ACHN (cell line): ENCODE measurements at regions not wholly inside any gene's neighbourhood (a gene's known extent, or its start where the extent isn't known, plus 50 kb on each side); places are given as distances from the start of the nearest gene placed in this dataset.
"Not testable (repeated sequence)": the region's sequence is repeated elsewhere in the genome, so short reads cannot be mapped to it uniquely, and the experiment has no call there.

Source experiments
- DNase-seq: peaks from one replicate; pipeline ENCODE4 v3.0.0-alpha.2; 2015
- in situ Hi-C: cut with HindIII; loops from 2 replicates; pipeline ENCODE4 v1.10.0; 2017; ENCODE audit warnings: low sequenced_read_pairs, low pct_ligation_motif_present, low pct_unique_long_range_greater_than_20kb

GRCh38 chr21:5217933-5218332 lies 5303.4 kb upstream of the TPTE start:
- in situ Hi-C loops, DNase-seq: not testable (repeated sequence)

GRCh38 chr21:5219988-5220387 lies 5301.4 kb upstream of the TPTE start:
- DNase-seq, in situ Hi-C loops: not testable (repeated sequence)

GRCh38 chr21:5220468-5220867 lies 5300.9 kb upstream of the TPTE start:
- peak; percentile 9 for DNase-seq
- in situ Hi-C loops, result not testable (repeated sequence)

- DNase-seq, in situ Hi-C loops: not testable (repeated sequence)
Measured at GRCh38 chr21:5221458-5222050, 5299.8 kb upstream of the TPTE start.

- in situ Hi-C loops, result not testable (repeated sequence)
Measured at GRCh38 chr21:5222996-5223782, 5298.2 kb upstream of the TPTE start.

GRCh38 chr21:5224156-5224555 lies 5297.2 kb upstream of the TPTE start:
- in situ Hi-C loops, DNase-seq: not testable (repeated sequence)

More at GRCh38 chr21:5222996-5223782, 5298.2 kb upstream of the TPTE start:
- not testable (repeated sequence) for DNase-seq

GRCh38 chr21:5227252-5227651 lies 5294.1 kb upstream of the TPTE start:
- DNase-seq, in situ Hi-C loops: not testable (repeated sequence)

- DNase-seq, in situ Hi-C loops: not testable (repeated sequence)
Measured at GRCh38 chr21:5230561-5230960, 5290.8 kb upstream of the TPTE start.

GRCh38 chr21:5231261-5231660 lies 5290.1 kb upstream of the TPTE start:
- DNase-seq, in situ Hi-C loops: not testable (repeated sequence)

- DNase-seq, in situ Hi-C loops: not testable (repeated sequence)
Measured at GRCh38 chr21:5232176-5232958, 5289.0 kb upstream of the TPTE start.

GRCh38 chr21:5235761-5236160 lies 5285.6 kb upstream of the TPTE start:
- DNase-seq, in situ Hi-C loops: not testable (repeated sequence)

GRCh38 chr21:5236846-5237675 lies 5284.3 kb upstream of the TPTE start:
- in situ Hi-C loops, DNase-seq: not testable (repeated sequence)

GRCh38 chr21:5240521-5240920 lies 5280.9 kb upstream of the TPTE start:
- DNase-seq, in situ Hi-C loops: not testable (repeated sequence)

- DNase-seq, in situ Hi-C loops: not testable (repeated sequence)
Measured at GRCh38 chr21:5242732-5243131, 5278.7 kb upstream of the TPTE start.

GRCh38 chr21:5243257-5243656 lies 5278.1 kb upstream of the TPTE start:
- DNase-seq, in situ Hi-C loops: not testable (repeated sequence)

- in situ Hi-C loops, result not testable (repeated sequence)
Measured at GRCh38 chr21:5243715-5244375, 5277.5 kb upstream of the TPTE start.

GRCh38 chr21:5244376-5244718 lies 5277.0 kb upstream of the TPTE start:
- DNase-seq, in situ Hi-C loops: not testable (repeated sequence)

More at GRCh38 chr21:5243715-5244375, 5277.5 kb upstream of the TPTE start:
- not testable (repeated sequence) for DNase-seq

GRCh38 chr21:5244954-5245353 lies 5276.4 kb upstream of the TPTE start:
- DNase-seq, result not testable (repeated sequence)

More at GRCh38 chr21:5244954-5245353, 5276.4 kb upstream of the TPTE start:
- in situ Hi-C loops, result not testable (repeated sequence)
